Kidney capillary endothelial cell (primary cell): ENCODE measurements at regions not wholly inside any gene's neighbourhood (a gene's known extent, or its start where the extent isn't known, plus 50 kb on each side); places are given as distances from the start of the nearest gene placed in this dataset.
"Not testable (repeated sequence)": the region's sequence is repeated elsewhere in the genome, so short reads cannot be mapped to it uniquely, and the experiment has no call there.

Experiments
- DNase-seq: peaks from one replicate; pipeline ENCODE4 v3.0.0-alpha.2; 2018; ENCODE audit warnings: low spot score

DNA sequence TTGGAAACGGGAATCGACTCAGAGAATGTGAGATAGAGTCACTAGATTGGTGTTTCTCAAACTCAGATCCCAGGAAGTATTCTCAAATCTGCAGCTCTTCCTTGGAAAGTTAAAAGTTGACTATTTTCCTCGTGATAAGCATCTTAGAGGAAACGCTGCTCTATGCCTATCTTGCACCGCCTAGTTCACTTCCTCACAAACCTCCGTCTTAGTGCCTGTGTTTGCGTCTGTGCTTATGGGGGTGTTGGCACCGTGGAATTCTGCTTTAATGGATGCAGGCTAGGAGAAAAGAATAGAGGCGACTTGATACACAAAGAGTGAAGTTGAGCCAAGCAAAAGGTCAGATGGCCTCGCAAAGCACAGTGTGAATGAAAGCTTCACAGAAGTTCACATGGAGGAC, 255.3 kb upstream of the ID2 start:
- no peak for DNase-seq

DNA sequence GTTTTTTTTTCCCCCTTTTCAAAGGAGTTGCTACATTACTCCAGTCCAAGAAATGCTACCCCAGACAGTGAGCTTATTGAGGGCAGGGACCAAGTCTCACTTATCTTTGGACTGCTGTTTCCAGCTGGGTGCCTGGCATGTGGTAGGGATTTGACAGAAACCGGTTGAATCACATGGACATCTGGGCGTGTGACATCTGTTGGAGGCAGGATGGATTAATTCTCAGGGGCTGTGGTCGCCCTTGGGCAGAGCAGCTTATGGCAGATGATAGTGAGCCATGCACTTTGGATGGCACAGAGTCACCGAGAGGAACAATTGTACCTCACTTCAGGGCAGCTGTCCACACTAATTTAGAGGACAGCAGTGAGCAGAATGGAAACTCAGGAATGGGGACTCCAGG, 254.6 kb upstream of the ID2 start:
- DNase-seq = no peak

DNA sequence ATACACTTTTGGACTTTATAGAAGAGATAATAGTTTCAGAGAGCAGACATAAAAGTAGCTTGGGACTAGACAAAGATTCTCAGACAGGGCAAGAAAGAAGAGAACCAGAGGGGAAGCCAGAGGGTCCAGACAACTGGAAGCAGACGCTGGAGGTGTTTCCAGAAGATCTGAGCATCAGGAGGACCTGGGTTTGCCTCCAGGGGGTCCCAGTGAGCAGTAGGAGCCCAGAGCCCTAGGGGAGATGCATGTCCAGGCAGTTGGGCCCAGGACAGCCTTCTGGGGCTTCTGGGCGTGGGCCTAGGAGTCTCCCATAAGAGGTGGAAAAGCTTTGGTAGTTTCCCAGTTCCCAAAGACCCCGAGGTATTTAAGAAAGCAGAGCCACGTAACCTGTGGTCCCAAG, 251.2 kb upstream of the ID2 start:
- no peak for DNase-seq

DNA sequence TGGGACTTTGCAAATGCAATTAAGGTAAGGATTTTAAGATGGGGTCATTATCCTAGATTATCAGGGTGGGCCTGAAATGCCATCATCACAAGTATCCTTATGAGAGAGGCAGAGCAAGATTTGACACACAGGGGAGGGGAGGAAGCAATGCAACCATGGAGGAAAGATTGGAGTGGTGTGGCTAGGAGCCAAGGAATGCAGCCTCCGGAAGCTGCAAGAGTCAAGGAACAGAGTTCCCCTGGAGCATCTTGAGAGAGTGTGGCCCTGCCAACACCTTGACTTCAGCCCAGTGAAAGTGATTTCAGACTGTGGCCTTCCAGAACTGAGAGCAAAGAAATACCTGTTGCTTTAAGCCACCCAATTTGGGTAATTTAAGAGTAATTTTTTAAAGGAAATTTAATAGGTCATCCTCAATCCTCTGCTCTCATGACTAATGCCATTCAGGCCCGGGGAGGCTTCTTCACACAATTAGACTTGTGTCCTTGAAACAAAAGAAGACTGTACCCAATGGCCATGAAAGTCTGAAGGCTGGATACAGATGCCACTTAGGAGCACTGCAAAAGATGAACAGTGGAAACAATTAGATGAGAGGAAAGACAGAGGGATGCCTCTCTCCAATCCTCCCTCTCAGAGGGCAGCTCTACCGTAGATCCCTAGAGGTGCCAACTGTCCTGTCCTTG, 250.3 kb upstream of the ID2 start:
- no peak for DNase-seq

DNA sequence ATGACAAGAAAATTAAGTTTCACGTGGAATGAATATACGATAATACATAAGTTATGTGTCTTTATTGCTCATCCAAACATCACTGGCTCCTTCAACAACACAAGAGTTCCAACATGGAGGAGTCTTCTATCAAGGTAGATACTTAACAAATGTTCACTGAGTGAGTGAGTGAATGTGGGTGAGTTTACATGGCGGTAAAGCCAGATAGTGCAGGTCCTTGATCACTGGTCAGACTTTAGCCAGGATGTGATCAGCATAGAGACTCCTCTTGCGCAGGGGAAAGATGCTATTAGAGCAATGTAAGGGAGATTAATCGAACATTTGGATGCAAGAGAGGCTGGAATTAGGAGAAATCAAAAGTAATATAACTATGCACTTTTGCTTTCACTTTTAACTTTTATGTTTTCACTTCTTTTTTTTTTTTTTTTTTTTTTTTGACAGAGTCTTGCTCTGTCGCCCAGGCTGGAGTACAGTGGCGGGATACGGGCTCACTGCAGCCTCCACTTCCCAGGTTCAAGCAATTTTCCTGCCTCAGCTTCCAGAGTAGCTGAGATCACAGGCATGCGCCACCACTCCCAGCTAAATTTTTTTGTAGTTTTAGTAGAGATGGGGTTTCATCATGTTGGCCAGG, 249.0 kb upstream of the ID2 start:
- no peak for DNase-seq

DNA sequence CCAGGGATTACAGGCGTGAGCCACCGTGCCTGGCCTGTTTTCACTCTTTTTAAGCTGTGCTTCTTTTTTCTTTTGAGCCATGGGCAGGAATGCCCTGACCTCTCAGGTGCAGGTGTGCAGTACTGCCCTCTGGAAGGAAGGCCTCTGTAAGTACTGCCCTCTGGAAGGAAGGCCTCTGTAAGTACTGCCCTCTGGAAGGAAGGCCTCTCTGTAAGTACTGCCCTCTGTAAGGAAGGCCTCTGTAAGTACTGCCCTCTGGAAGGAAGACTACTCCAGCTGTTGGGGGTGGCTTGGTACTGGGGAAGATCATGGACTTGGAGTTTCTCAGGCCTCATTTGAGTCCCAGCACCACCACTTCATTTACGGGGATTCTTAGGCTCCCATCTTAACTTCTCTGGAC, 248.5 kb upstream of the ID2 start:
- DNase-seq = no peak

DNA sequence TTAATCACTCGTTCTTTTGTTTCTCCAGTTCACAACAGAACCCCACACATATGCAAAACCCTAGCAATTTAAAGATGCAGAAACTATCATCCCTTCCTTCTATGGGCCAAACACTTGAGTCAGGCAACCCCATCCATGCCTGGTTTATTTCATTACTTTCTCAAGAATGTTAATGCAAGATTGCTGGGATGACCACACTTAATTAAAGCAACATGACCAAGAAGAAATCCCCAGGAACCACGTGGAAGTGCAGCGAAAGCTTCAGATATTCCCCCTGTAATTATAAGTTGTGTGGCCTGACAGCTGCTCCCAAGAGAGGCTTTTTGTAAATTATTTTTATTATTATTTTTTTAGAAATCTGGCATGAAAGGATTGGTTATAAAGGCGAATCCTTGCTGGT, 246.2 kb upstream of the ID2 start:
- DNase-seq = no peak

DNA sequence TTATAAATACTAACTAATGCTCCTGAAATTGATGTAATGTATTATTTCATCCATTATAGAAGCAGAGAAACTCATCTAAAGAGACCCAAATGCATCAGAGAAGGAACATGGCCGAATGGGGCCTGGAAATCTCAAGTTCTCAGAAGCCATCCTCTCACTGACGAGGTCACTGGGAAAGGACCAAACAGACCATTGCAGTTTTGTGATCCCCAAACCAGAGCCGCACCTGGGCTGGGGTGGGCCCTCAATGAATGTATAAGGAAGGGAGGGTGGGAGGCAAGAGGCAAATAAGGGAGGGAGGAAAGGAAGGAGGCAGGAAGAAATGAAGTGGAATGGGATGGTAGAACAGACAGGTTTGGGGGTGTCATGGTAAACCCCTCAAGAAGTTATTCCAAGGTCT, 245.3 kb upstream of the ID2 start:
- DNase-seq = no peak

DNA sequence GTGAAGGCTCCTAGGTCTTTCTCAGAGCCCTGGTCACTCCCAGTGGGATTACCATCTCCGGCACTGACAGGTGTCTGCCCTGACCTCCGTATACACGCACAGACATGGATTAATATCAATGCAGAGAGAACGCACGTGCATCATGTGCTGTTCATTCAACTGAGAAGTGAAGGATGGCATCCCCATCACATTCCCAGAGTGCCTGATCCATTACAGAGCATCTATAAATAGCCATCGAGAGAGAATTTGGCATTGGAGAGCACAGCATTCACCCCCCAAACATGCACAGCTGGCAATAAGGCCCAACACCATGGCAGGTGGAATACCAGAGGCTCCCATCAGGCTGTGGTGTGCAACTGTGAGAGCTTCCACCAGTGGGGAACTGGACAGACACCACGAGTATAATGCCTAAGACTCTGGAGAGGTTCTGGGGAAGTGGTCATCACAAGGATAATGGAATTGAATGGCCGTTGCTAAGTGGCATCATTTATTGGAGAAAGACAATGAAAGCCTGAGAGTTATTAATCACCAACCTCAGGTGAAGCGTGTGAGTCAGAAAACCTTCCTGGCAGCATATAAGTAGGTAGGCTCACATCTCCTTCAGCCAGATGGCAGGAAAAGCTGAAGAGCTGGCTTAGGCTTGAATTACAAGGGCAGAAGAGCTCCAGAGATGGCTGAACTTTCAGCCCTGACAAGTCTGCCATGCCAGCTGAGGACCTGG, 244.5 kb upstream of the ID2 start:
- DNase-seq = no peak

DNA sequence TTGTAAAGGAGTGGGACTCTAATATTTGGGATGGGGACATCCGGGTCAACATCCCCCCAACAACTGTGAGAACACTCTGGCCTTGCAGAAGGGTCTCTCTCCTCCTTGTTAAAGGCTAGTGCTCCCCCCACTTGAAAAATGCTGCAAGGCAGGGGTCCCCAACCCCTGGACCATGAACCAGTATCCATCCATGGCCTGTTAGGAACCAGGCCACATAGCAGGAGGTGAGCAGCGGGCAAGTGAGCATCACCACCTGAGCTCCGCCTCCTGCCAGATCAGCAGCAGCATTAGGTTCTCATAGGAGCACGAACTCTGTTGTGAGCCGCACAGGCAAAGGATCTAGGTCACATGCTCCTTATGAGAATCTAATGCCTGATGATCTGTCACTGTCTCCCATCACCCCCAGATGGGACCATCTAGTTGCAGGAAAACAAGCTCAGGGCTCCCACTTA, 243.9 kb upstream of the ID2 start:
- no peak for DNase-seq

DNA sequence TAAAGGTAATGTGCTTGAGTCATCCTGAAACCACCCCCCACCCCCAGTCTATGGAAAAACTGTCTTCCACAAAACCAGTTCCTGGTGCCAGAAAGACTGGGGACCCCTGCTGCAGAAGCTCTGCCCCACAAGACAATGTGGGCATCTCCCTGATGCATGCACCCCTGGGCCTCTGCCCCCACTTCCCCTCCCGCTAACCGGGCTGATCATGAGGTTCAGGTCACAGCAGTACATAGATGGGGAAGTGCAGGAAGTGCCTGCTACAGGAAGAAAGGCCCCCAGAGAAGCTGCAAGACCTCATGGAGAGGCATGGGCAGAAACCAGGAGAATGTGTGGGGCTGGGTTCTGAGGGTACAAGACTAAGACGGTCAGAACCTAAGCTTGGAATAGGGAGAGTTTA, 243.4 kb upstream of the ID2 start:
- DNase-seq = no peak

DNA sequence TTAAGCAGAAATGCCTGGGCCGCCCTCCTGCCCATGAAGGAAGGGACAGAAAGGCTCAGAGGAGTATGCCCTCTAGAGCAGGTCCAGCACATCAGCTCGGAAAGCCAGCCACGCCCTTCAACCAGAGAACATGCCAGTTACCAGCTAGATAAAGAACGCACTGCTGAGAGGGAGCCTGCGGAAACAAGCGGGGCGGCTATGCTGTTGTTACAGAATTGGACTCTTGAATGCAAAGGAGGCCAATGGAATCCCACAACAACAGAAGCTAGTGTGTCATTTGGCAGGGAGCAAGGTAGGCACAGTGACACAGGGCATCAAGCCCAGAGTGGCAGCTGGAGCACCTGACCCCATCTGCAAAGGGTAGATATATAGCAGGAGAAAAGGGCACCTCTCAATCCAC, 242.9 kb upstream of the ID2 start:
- DNase-seq = no peak

DNA sequence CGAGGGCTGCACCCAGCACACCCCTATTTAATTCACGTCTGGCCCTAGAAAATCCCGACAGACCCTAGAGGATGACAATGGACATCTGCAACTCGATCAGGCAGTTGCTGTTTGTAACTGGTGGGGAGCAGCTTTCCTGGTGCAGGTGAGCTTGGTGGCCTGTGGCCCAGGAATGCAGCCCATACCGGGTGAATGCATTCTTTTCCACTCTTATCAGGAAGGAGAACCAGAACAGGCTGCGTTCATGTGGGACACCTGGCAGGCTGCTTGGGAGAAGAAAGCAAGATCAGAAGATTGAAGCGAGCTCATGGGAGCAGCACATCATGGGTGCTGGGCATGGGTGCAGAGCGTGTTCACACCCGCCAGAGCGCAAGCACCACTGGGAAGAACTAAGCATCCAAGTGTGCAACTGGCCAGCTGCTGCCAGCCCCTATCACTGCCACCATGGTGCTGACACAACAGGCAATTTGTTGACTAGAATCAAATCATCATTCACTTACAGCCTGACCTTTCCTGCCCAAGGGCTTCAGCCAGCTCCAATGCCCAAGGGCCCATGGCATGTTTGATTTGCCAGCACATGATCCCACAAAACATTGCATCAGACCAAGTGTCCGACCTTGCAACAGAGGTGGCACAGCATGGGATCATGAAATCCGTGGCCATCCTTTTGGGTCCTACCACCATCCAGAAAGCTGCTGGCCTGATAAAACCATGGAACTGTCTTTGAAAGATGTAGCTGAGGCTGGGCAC, 241.7 kb upstream of the ID2 start:
- no peak for DNase-seq

DNA sequence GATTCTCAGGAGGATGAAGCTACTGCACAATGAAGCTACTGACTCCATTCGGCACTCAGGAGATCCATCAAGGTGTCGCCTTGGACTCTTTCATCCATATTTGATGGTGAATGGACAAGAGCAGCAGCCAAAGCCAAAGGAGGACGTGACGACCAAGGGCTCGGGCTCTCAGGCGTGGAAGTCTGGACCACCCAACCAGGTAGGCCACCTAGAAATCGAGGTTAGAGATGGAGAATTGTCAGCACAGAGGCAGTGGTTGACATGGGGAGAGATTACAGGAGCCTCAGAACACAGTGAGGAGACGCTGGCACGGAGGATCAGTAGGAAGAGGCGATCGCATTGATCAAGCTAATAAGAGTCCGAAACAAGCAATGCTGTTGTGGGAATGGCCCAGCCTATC, 240.5 kb upstream of the ID2 start:
- DNase-seq = no peak

DNA sequence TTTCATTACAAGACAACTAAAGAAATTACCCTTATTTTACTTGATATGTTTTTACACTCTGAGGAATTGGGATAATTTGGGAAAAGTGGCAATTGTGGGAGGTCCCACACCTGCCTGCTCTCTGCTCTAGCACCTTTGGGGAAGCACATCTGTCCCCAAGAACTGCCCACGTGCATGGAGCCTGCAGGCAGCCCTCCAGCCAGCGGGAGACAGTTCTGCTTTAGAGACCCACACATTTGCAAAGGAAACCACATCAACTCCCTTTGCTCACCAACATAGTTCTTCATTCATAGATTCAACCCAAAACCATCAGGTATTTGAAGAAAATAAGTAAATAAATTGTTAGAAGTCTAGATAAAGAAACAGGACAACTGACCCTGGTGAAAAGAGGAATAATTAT, 239.9 kb upstream of the ID2 start:
- no peak for DNase-seq

DNA sequence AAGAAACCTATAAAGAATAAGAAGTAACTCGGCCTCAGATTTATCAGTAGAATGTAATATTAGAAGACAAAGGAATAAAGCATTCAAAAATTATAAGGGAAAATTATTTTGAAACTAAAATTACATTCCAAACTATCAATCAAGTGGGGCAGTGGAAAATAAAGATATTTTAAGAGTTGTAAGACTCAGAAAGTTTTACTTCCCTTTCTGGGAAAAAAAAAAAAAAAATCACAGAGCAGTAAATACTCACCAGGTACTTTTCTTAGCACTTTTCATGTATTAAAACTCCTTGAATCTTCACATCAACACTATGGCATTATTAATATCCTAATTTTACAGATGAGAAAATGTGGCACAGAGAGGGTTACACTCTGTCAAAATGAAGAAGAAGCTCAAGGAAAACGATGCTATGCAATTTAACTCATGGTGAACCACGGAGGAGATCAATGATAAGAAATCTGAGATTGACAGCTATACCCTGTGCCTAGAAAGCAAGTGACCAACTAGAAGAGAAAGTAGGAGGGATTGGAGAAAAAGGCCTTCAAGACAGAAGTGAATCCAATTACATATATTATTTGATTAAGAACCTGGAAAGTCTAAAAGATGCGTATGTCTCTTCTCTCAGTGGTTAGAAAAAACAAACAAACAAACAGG, 238.9 kb upstream of the ID2 start:
- no peak for DNase-seq

DNA sequence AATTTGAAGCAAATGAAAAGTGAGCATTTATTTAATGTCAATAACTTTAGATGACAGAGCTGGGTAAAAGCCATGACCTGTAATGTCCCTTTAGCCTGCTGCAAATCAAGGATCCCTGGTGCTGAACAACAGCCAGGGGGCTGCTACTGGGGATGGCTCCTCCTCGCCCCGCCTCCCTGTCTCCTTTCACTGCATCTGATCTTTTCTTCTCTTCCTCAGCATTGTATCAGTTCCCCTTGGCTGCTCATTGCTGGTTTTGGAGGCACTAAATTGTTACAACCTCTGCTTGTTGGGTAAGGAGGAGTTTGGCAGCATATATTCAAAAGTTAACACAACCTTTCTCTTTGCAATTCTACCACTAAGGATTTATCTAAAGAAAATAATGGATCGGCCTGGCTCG, 236.3 kb upstream of the ID2 start:
- DNase-seq = no peak

DNA sequence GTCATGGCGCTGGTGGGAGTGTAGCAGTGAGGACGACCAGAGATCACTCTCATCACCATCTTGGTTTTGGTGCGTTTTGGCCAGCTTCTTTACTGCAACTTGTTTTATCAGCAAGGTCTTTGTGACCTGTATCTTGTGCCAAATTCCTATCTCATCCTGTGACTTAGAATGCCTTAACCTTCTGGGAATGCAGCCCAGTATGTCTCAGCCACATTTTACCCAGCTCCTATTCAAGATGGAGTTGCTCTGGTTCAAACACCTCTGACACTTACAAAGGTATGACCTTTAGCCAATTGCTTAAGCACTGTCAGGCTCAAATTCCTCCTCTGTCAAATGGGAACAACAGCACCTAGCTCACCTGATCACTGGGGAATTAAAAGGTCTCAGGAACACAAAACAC, 235.1 kb upstream of the ID2 start:
- not testable (repeated sequence) for DNase-seq

DNA sequence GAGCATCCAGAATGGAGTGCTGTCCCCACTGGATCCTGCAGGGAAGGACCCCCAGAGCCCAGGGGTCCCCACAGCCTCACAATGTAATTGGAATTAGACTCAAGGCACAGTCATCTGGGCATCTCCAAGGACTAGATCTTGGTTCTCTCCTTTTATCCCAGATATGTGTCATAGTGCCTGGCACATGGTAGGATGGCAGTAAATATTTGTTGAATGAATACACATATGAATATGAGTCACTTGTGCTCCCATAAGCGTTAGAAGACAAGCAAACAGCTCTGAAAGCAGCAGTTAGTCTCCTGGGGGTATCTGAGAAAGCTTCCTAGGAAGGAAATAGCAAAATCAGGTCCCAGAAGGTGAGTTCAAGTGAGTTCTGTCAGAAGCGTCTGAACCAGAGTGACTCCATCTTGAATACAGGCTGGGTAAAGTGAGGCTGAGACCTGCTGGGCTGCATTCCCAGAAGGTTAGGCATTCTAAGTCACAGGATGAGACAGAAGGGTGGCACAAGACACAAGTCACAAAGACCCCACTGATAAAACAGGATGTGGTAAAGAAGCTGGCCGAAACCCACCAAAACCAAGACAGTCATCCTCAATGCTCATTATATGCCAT, 234.1 kb upstream of the ID2 start:
- peak; percentile 30 for DNase-seq

DNA sequence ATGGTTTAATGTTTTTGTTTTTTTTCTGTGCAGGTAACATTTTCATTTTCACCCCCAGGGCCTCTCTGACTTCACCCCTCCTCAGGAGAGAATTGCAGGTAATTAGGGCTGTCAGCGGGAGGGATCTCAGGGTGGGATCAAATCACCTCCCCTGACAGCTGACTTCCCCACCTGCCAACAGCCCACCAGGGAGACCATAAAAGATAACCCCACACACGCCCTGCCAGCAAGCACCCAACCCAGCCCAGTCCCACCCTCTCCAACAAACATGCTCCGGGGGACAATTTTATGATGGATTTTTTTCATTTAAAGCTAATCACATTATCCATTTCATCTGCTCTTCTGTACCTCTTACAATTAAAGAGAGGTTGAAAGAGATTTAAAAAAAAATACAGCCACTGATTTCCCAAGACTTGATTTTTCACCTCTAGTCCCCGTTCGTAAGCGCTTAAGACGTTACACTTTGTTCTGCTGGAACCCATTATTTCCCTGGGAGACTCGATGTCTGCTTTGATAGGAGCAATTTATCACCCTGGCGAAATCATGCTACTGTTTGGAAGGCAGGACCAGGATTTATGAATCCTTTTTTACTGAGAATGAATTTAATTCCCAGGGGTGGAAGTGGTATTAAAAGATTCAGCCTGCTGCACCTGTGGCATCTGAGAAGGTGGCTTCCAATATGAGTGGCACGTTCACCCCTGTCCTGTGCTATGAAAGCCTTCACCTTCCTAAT, 232.9 kb upstream of the ID2 start:
- no peak for DNase-seq

DNA sequence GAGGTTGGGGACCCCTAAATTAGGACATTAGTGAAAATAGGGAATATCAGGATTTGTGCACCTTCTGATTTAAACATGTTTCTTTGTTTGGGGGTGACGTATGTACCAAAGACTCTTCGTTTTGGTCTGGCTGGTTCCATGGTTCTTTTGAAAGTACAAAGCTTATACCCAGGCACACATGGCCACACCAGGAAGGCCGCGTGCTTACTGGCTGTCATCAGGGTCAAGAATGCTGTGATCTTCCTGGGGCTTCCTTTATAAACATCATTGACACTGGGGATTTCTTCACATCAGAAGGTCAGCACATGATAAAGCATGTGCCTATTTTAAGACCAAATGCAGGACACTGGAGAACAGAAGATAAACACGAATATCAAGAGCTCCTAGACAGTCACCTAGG, 230.6 kb upstream of the ID2 start:
- DNase-seq = no peak
